Hematopoietic multipotent progenitor cell treated with erythropoietin and hydrocortisone succinate and interleukin-3 and kit ligand, for 4 days (in vitro differentiated cells): ENCODE measurements at regions not wholly inside any gene's neighbourhood (a gene's known extent, or its start where the extent isn't known, plus 50 kb on each side); places are given as distances from the start of the nearest gene placed in this dataset.
"Not testable (repeated sequence)": the region's sequence is repeated elsewhere in the genome, so short reads cannot be mapped to it uniquely, and the experiment has no call there.

Experiments
- DNase-seq: peaks from one replicate; pipeline ENCODE4 v3.0.0-alpha.2; 2015

DNA sequence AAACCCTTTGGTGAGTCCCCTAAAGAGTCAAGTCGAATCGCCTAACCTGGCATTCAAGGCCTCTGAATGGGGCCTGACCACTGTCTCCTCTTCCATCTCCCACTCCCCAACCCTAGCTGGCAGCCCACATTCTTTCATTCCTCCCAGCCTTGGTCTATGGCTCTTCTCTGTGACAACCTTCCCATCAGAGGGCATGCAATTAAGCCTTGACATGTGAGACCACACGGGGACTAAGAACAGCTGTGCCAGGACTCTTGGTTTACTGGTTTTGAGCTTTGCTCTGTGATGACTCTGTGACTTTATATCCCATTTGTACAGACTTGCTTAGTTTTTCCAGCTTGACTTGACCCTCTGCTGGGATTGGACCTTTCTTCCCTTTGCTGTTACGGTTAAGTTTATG lies 116.6 kb downstream of the BUB3 start:
- DNase-seq, result no peak

DNA sequence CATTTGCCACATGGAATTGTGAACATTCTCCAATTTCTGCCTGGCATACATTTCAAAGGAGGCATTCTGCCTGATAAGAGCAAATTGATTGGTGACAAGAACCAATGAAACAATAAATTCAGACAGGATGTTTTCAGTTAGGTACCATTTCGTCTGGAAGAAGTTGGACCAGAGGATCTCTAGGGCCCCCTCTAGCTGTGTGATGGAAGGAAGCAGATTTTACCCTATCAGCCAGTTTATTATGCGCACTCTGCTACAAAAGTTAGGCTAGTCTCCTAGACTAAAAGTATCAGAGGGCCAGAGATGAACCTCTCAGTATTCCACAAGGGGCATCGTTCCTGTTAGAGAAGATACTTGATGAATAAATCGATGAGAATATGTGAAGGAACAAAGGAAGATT lies 118.0 kb downstream of the BUB3 start:
- peak; percentile 14 for DNase-seq

DNA sequence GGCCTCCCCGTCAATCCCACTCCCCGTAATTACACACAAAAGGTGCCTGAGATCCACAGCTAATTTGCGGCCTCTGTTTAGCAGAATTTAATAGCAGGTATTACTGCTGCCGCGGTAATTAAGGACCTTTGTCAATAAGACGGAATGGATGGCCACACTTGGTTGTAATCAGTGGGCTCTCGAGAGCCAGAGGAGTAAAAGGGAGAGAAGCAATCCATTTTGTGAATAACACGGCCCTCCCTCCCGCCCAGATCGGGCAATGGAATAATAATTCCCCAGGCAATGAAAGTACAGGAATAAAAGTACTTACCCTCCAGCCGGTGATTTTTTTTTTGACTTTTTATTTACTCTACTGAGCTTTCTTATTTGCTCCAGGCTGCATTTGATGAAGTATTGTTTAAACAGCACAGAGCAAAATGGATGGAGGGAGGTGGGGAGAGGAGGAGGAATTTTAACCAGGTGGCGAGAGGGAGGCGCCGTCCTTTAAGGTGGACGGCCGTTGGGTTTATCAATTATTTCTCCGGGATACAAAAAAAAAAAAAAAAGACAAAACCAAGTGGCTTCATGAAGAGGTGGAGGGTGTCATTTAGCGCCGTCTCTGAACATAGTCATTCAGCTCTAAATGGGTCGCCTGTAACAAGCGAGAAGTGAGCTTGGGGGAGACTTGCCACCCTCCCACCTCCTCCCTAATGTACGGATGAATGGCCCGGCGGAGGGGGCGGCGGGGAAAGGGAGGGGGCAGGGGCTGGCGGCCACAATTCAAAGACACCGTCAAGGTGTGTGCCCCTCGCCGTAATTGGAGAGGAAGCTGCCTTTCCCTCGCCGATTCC lies 120.3 kb downstream of the BUB3 start:
- DNase-seq, result no peak

DNA sequence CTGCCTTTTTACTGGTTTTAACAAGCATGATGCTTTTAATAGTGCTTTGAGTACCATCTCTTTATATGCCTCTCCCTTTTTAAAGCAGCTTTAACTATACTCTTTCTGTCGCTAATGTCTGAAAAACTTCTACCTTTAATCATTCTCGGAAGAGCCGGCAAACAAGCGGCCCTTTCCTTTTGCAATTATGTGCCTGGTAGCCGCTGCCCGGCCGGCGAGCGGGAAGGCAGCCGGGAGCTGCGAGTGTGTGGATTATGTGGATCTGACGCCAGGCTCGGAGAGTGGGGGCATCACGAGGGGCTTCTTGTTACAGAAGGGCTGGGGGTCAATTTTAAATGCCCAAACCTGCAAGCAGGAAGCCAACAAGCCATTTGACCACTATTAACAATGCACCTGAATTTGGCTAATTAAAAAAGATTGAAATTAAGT lies 120.9 kb downstream of the BUB3 start:
- DNase-seq, result no peak

DNA sequence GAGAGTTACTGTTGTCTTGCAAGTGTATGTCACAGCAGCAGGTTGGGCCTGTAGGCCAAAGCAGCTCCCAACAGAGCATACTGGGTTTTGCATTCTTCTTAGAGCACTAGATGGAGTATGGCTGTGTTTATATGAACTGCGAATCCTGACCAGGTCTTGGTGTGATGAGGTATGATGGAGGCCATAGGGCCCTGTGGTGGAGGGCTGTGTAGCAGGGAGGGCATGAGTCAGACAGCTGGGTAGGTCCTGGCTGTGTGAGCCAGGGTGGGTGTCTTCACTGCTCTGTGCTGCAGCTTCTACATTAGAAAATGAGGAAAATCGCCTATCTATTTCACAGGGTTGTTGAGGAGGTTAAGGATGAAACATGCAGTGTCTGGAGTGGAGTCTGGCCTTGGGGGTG lies 124.2 kb downstream of the BUB3 start:
- DNase-seq, result no peak

DNA sequence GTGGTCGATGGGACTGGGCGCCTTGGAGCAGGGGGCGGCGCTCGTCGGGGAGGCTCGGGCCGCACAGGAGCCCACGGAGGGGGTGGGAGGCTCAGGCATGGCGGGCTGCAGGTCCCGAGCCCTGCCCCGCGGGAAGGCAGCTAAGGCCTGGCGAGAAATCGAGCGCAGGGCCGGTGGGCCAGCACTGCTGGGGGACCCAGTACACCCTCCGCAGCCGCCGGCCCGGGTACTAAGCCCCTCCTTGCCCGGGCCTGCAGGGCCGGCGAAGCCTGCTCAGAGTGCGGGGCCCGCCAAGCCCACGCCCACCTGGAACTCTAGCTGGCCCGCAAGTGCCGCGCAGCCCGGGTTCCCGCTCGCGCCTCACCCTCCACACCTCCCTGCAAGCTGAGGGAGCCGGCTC lies 129.2 kb downstream of the BUB3 start:
- DNase-seq, result not testable (repeated sequence)

DNA sequence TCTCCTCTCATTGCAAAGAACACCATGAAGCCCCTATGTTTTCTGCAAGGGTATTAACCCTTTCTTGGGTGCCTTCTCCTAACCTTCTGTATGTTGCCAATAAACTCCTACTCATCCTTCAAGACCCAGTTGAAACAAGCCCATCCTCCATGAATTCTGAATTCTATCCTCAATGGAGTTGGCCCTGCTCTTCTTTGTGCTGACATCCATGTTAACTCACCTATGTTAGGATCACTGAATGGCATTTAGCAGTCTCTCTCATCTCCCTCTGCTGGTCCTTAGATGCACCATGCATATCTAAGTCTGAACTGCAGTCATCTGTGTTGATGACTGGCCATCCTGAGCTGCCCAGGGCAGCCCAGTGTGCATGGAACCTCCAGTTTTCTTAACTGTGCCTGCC lies 129.8 kb downstream of the BUB3 start:
- DNase-seq, result peak; percentile 3

DNA sequence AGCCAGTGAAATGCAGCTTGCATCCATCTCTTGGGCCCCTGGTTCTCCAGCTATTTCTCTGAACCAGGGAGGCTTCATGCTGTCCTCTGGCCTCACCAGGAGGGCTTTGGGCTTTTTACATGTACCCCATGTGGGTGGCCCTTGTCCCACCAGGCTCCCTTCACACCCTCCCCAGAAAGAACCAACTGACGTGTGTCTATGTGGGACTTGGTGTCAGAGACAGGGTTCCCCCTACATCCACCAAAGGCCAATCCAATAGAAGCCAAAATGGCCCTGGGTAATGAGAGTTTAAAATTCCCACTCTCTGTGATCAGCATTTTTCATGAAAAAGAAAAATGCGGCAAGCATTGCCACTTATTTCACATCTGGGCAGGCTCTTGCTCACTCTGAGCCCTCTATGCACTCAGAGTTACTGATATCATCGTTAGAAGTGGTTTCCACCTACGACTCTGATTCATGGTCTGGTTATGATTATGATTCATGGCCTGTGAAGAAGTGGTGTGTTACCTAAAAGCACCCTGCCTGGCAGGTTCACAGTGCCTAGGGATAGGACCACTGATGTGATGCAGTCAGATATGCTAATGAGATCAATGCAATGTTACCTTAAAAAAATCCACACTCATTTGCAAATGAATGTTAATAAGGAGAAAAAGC lies 133.5 kb downstream of the BUB3 start:
- DNase-seq, result no peak

DNA sequence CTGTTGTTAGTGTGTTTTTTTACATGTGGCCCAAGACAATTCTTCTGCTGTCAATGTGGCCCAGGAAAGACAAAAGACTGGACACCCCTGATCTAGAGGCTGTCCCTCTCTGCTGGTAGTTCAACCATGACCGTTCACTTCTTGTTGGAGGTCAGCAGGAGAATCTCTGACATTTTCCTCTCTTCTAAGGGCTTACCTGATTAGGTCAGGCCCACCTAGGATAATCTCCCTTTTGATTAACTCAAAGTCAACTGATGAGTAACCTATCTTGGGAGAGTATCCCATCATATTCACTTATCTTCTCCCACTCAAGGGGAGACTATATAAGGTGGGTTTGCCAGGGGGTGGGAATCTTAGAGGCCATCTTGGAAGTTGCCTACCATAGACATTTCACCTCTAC lies 135.2 kb downstream of the BUB3 start:
- DNase-seq, result no peak

DNA sequence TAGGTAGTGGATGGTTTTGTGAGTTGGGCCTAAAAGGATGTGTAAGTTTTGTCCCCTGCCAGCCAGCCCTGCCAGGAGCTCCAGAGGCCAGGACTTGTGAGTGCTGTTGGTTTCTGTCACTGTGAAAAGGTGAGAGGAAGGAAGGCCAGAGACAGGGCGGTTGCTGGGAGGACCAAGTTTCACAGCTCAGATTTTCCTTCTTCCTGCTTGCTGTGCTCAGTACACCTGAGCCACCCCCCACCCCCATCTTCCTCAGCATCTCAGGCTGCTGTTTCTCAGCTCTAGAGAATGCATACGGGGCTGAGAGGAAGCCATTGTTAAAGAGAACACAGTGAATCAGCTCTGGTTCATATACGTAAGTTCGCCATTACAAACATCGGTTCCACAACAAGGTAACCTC lies 139.9 kb downstream of the BUB3 start:
- no peak for DNase-seq

DNA sequence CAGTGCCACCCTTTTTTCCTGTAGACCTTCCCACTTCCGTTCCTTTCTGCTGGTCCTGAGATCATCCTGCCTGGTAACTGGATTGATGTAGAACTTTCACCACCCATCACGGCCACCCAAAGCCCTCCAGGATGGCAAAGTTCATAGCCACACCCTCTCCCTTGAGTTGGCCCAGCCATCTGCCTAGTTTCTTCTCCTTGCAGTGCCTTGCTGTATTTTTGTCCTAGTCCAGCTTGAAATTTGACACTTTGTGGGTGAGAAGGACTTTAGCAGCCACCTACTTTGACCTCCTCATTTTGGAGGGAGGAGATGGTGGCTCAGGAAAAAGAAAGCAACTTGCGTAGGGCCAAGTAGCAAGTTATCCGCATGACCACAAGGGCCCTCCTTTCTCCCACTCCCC lies 140.7 kb downstream of the BUB3 start:
- DNase-seq, result no peak

DNA sequence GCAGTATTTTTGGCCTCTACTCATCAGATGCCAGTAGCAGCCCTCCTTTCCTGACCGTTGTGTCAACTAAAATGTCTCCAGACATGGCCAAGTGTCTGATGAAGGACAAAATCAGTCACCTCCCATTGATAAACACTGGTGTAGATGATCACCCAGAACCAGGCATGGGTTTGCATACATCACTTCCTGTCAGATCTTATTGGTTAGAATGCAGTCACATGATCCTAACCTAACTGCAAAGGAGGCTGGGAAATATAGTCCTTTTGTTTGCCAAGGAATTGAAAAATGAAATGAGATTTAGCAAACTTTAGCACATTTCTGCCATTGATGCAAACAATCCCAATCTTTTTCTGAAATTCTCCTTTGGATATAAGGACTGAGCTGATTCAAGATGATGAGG lies 141.4 kb downstream of the BUB3 start:
- peak; percentile 2 for DNase-seq

DNA sequence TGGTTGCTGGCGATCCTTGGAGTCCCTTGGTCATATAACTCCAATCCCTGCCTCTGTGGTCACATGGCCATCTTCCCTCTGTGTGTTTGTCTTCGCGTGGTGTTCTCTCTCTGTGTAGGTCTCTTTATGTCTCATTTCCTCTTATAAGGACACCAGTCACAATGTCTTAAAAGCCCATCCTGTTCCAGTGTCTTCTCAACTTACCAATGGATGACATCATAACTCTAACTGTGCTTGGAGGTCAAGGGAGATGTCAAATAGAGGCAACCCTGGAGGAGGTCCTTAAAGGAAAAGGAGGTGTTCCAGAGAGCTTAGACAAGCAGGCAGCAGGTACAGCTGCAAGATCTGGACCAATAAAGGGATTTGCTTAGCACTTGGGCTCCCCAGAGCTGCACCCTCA lies 143.0 kb downstream of the BUB3 start:
- no peak for DNase-seq

DNA sequence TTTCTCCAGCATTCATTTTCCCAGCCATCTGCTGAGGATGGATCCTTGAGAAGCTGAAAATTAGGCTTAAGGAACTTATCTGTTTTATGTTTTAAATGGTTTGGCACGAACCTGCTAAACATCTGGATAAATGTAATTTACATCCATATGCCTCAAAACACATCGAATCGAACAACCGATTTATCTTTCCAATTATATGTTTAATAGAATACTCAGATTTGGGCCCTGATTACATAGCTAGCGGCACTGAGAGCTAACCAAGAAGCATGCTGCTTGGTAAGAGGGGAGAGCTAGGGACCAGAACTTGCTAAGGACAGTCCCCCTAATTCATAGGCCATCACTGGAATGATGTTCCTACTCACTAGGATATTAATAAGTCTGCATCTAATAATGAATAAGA lies 144.4 kb downstream of the BUB3 start:
- DNase-seq, result no peak

DNA sequence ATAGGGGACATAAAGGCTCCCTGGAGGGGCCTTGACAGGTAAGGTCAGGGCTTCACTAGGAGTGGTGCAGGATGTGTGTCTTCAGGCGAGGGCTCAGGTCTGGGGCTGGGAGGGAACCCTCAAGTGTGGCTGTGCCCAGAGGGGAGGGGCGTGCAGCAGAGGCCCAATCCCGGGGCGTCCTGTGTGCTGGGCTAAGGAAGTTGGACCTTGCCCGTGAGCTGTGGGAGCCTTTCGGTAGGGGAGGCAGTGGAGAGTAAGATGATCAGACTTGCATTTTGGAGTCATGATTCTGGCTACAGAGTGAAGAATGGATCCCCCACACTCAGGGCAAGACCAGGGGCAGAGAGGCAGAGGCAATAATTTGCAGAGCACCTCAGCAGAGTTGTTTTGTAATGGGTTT lies 145.4 kb downstream of the BUB3 start:
- no peak for DNase-seq

DNA sequence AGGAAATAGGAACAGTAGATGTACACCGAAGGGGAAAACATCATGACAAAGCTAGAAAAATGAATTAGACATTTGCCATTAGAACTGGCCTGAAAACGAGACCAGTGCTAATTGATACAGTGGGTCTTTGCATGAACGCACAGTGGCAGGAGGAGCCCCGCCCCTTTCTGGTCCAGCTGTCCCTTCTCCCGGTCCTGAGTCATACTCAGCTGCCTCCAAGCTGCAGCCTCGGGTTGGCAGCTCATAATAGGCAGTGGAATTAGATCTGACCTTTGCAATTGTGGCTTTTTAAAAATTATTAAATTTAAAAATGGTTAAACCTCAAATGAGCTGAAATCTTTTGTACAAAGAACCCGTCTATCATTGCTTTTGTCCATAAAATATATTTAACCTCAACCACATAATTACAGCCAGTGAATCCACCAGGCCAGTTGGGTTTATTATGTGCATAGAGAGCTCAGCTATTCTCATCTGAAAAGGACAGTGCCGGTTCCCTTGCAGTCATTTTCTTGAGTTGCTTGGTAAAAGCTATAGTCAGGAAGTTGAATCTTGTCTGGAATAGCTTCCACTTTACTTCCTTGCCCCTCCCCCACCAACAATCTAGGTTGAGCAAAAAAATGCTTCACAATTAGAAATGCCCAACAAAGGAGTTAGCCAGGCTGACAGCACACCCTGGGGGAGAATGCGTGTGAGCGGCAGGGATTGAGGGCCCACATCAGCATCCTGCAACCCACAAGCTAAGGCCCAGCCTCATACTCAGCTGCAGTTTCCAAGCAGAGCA lies 147.1 kb downstream of the BUB3 start:
- no peak for DNase-seq

DNA sequence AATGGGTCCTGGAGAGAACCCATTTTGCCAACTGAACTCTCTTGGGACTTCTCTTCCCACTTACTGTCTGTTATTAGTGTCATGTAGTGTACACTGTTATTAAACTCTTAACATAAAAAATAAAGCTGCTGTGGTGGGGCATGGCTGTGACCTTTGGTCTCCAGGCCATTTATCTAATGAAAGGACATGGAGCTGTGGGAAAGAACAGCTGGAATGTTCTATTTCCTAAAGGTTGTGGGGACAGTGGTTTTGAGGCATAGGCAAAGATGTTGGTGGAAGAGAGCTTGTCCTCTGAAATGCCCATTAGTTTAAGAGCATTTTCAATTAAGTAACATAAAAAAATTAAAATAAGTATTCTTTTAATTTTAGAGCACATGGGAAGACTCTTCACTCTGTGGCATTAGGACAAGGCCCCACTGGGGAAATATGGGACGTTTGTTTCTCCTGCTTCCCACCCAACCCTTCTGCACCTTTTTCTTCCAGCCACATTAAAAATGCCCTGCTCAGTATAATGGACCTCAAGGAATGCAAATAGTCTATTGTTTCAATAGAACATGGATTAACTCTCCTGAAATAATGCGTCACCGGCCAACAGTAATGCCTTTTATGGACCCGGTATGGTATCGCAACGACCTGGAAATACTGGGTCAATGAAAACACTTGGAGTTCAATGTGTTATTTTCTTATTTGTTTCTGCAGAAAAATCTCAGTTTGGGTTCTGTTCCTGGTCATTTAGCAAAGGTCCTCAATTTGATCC lies 149.6 kb downstream of the BUB3 start:
- DNase-seq, result no peak

DNA sequence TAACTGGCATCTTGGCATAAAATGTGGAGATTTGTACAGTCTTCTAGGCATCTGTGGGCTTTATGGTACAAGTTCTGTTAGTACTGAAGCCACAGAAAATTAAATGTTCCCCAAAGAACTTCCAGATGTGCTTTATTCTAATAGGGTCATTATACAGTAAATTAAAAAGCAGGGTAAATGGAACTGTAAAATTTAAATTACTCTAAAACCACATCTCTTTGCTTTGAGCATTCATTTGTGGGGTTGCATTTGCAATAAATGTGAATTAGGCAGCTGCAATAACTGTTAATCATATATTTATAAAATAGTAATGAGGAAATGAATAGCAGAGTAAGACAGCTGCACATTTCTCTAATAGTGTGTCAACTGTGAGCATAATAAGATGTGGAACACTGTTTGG lies 151.5 kb downstream of the BUB3 start:
- DNase-seq, result no peak

DNA sequence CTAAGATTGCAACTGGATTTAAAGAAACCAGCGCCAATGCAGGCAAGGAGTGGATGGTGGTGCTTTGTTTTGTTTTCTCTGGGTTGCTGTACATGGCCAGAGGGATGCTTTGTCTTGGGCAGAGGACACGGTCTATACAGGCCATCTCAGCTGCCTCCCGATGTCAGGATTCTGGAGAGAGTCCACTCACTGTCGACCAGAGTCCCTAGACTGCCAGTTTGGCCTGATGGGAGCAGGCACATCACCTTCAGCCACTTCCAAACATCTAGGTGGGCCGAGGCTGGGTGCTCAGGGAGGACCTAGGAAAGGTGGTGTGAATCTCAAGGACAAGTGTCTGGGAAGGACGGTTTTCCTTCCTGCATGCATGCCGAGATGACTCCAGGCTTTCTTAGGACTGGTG lies 152.1 kb downstream of the BUB3 start:
- DNase-seq, result no peak

DNA sequence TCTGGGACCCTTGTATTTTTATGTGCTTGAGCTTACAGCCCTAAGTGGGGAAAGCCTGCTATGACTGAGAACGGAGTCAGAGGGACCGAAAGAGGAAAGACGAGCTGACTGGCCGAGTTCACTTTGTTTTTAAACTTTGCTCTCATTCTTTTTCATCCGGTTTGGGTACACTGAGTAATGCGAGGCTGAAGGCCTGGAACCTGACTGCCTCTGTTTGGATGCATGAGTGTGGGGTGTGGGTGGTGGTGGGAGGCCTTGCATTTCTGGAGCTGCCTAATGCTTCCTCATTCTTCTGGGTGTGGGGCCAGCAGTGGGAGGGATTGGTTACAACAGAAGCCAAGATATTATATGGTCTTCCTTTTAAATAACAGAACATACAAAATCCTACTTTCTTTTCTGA lies 155.5 kb downstream of the BUB3 start:
- DNase-seq, result no peak

DNA sequence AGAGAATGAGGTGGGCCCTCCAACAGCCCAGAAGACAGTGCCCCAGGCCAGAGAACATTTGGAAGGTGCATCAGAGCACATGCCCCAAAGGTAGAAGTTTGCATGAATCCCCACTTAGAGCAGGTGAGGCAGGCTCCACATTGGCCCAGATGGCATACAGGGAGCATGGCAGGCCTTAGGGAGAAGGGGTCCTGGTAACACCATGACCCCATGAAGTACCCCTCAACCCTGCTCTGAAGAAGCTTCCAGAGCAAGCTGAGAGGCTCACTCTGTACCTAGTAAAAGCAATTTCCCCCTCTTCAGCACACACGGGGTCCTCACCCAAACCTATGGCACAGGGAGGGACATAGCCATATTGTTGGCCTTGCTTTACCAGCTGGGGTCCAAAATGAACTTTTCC lies 162.6 kb downstream of the BUB3 start:
- no peak for DNase-seq

DNA sequence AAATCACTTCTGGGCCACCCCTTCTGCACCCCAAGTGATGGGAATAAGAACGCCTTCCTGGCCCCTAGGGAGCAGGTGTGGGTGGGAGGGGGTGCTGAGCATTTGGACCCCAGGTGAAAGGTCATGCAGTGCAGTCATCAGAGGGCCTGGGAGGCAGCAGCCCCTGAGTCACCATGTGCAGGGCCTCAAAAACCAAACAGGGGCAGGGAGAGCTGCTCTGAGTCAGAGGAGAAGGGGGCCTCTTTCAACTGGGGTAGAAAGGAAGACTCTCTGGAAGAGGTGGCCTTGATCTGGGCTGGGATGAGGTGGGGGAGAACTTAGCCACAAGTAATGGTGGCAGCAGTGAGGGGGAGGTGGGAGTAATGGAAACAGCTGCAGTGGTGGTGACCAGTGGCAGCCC lies 164.3 kb downstream of the BUB3 start:
- no peak for DNase-seq

DNA sequence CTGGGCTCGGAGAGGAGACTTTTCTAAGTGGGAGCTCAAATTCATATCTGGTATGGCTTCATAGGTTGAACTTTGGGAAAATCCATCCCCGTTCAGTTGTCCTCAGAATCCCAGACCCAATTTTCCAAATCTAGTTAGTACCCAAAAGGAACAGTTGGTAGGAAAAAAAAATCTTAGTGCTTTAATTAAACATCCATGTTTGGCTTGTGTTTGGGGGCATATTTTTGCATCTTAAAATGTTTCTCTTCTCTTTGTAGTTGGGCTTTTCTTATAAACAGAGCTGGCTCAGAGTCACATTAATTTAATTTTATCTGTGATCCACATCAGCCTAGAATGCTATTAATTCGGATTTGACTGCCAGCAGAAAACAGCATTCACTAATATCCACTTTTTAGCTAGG lies 165.9 kb downstream of the BUB3 start:
- DNase-seq, result no peak
